22Rv1 (cell line): ENCODE measurements at regions not wholly inside any gene's neighbourhood (a gene's known extent, or its start where the extent isn't known, plus 50 kb on each side); places are given as distances from the start of the nearest gene placed in this dataset.

ENCODE experiments used
- H3K27ac ChIP-seq: fragments of 450-650 bp; 2 replicates; pipeline ENCODE4 v1.5.1; 2017
- CTCF ChIP-seq: fragments of 450-650 bp; IDR thresholded peaks from 2 replicates; pipeline ENCODE4 v1.5.1; 2017; ENCODE audit warnings: mild to moderate bottlenecking
- ZFX ChIP-seq: fragments of 450-650 bp; IDR thresholded peaks from 2 replicates; pipeline ENCODE4 v1.6.1; 2017; ENCODE audit warnings: antibody characterized with exemption, borderline replicate concordance

GRCh38 chrX:114365065-114365834 is 218.6 kb upstream of the HTR2C start:
- TF ChIP-seq ZFX (no peak), CTCF (peak; percentile 13; the same call in 1 of the 2 replicates)
- 0 out of 2 replicates have a peak overlapping the region, but pooled peaks have one; percentile 32 for H3K27ac ChIP-seq

GRCh38 chrX:114372937-114373336 is 210.9 kb upstream of the HTR2C start:
- H3K27ac ChIP-seq = no peak overlapping the region
- TF ChIP-seq ZFX (no peak), CTCF (no peak)

GRCh38 chrX:114390251-114390796 is 193.6 kb upstream of the HTR2C start:
- no peak for TF ChIP-seq ZFX
- no peak for TF ChIP-seq CTCF

More at GRCh38 chrX:114390251-114390796, 193.6 kb upstream of the HTR2C start:
- H3K27ac ChIP-seq = no peak overlapping the region
